ENCODE measurements at regions not wholly inside any gene's neighbourhood (a gene's known extent, or its start where the extent isn't known, plus 50 kb on each side); places are given as distances from the start of the nearest gene placed in this dataset.
"Not testable (repeated sequence)": the region's sequence is repeated elsewhere in the genome, so short reads cannot be mapped to it uniquely, and the experiment has no call there.

GRCh38 chr10:43929122-43929521 is 280.4 kb upstream of the ZNF32 start:
- DNase-seq (ENCODE audit: low read depth), result no peak

- no peak for DNase-seq (ENCODE audit: low read depth)
Measured at GRCh38 chr10:43928425-43928968, 279.8 kb upstream of the ZNF32 start.

GRCh38 chr10:43926875-43927406 is 278.3 kb upstream of the ZNF32 start:
- no peak for DNase-seq (ENCODE audit: low read depth)

GRCh38 chr10:43926371-43926770 is 277.7 kb upstream of the ZNF32 start:
- DNase-seq (ENCODE audit: low read depth), result no peak

- no peak for DNase-seq (ENCODE audit: low read depth)
Measured at GRCh38 chr10:43925793-43926192, 277.1 kb upstream of the ZNF32 start.

- no peak for DNase-seq (ENCODE audit: low read depth)
Measured at GRCh38 chr10:43923328-43923727, 274.6 kb upstream of the ZNF32 start.

GRCh38 chr10:43922335-43923280 is 273.9 kb upstream of the ZNF32 start:
- no peak for DNase-seq (ENCODE audit: low read depth)

GRCh38 chr10:43921881-43922280 is 273.2 kb upstream of the ZNF32 start:
- no peak for DNase-seq (ENCODE audit: low read depth)

- DNase-seq (ENCODE audit: low read depth), result no peak
Measured at GRCh38 chr10:43921478-43921877, 272.8 kb upstream of the ZNF32 start.

GRCh38 chr10:43920236-43920758 is 271.6 kb upstream of the ZNF32 start:
- not testable (repeated sequence) for DNase-seq (ENCODE audit: low read depth)

- DNase-seq (ENCODE audit: low read depth), result no peak
Measured at GRCh38 chr10:43913676-43914235, 265.1 kb upstream of the ZNF32 start.

GRCh38 chr10:43912469-43912868 is 263.8 kb upstream of the ZNF32 start:
- no peak for DNase-seq (ENCODE audit: low read depth)

GRCh38 chr10:43906490-43906889 is 257.8 kb upstream of the ZNF32 start:
- no peak for DNase-seq (ENCODE audit: low read depth)

- no peak for DNase-seq (ENCODE audit: low read depth)
Measured at GRCh38 chr10:43905512-43906236, 257.0 kb upstream of the ZNF32 start.

GRCh38 chr10:43904844-43905243 is 256.2 kb upstream of the ZNF32 start:
- DNase-seq (ENCODE audit: low read depth), result no peak

GRCh38 chr10:43904301-43904700 is 255.6 kb upstream of the ZNF32 start:
- no peak for DNase-seq (ENCODE audit: low read depth)

- no peak for DNase-seq (ENCODE audit: low read depth)
Measured at GRCh38 chr10:43903451-43903850, 254.8 kb upstream of the ZNF32 start.

GRCh38 chr10:43902842-43903241 is 254.2 kb upstream of the ZNF32 start:
- no peak for DNase-seq (ENCODE audit: low read depth)

GRCh38 chr10:43901744-43902504 is 253.2 kb upstream of the ZNF32 start:
- no peak for DNase-seq (ENCODE audit: low read depth)

GRCh38 chr10:43901302-43901701 is 252.6 kb upstream of the ZNF32 start:
- no peak for DNase-seq (ENCODE audit: low read depth)

GRCh38 chr10:43900571-43900970 is 251.9 kb upstream of the ZNF32 start:
- no peak for DNase-seq (ENCODE audit: low read depth)

Data from HS-5 (cell line).